HCT116 (cell line): ENCODE measurements at regions not wholly inside any gene's neighbourhood (a gene's known extent, or its start where the extent isn't known, plus 50 kb on each side); places are given as distances from the start of the nearest gene placed in this dataset.

Experiments used
- ATAC-seq: fragments of 200-7000 bp; cut with Tn5 transposase; 2 replicates; pipeline ENCODE4 v1.9.1; 2020; ENCODE audit warnings: mild to moderate bottlenecking, moderate library complexity
- BruUV-seq: library from RNA; stranded (reverse); fragments of 400-500 nt; replicated peaks from 2 replicates; lab custom pipeline; 2021; lab: Mats Ljungman, UMichigan
- CTCF ChIA-PET: fragments of 300-600 bp; sonication (Branson Sonifier 250); formaldehyde crosslinking; loops from one replicate; lab custom pipeline; 2021; ENCODE audit warnings: antibody characterized with exemption; lab: Charles Lee
- POLR2A ChIA-PET: fragments of 300-600, 350-600 bp; sonication (Branson Sonifier 250); formaldehyde crosslinking; loops from one replicate; lab custom pipeline; 2021; ENCODE audit warnings: antibody characterized with exemption; lab: Charles Lee
- RAD21 ChIA-PET, 2 experiments: fragments of 300-600 bp; sonication (Branson Sonifier 250); formaldehyde crosslinking; loops; one replicate each; lab custom pipeline; 2023; ENCODE audit warnings: low total read pairs in 2 of 2; ENCODE audit not compliant: uncharacterized antibody in 2 of 2, unreplicated experiment in 2 of 2, low non-redundant PET in 1 of 2; lab: Charles Lee
- DNase-seq: peaks from one replicate; pipeline ENCODE4 v3.0.0-alpha.2; 2010; ENCODE audit warnings: low read depth, low spot score
- H2AFZ ChIP-seq: fragments of 200-600 bp; shearing (Covaris generic), sonication (generic); 2 replicates; pipeline ENCODE4 v1.6.1; 2017; ENCODE audit warnings: low read depth, mixed run types, mixed read lengths, antibody characterized with exemption, low read length; ENCODE audit not compliant: poor library complexity, severe bottlenecking
- H3K27ac ChIP-seq: 2 replicates; pipeline ENCODE4 v1.5.1; 2012; ENCODE audit warnings: low read depth, low read length
- H3K27me3 ChIP-seq: fragments of 200-600 bp; sonication (generic); 2 replicates; pipeline ENCODE4 v1.6.1; 2016; ENCODE audit warnings: mixed run types, low read length, mixed read lengths; ENCODE audit not compliant: insufficient read depth
- H3K36me3 ChIP-seq, 2 experiments: fragments of 200-500 bp in 1 of 2; fragments of 200-600 bp in 1 of 2; sonication (Bioruptor generic) in 1 of 2; sonication (generic) in 1 of 2; 2 replicates each; pipeline versions ENCODE4 v1.5.1 to v1.6.1; 2014 to 2016; ENCODE audit warnings: low read length in 2 of 2, inconsistent platforms in 1 of 2, mixed read lengths in 1 of 2, mixed run types in 1 of 2; ENCODE audit not compliant: insufficient read depth in 2 of 2, control insufficient read depth in 1 of 2
- H3K4me1 ChIP-seq, 2 experiments: fragments of 200-600 bp in 1 of 2; sonication (generic) in 1 of 2; 2 replicates each; pipeline versions ENCODE4 v1.5.1 to v1.6.1; 2012 to 2017; ENCODE audit warnings: low read length in 2 of 2, inconsistent platforms in 1 of 2, mild to moderate bottlenecking in 1 of 2, mixed read lengths in 1 of 2, mixed run types in 1 of 2, moderate library complexity in 1 of 2; ENCODE audit not compliant: insufficient read depth in 2 of 2, control insufficient read depth in 1 of 2
- H3K4me2 ChIP-seq: fragments of 200-600 bp; sonication (generic); 2 replicates; pipeline ENCODE4 v1.6.1; 2017; ENCODE audit warnings: mixed run types, low read length, mixed read lengths
- H3K4me3 ChIP-seq, 2 experiments: fragments of 200-600 bp in 1 of 2; sonication (generic) in 1 of 2; replicated peaks in 1 of 2; 2 replicates each; pipeline ENCODE4 v1.5.1; 2011 to 2016; ENCODE audit warnings: low read length in 2 of 2, control low read depth in 1 of 2, low read depth in 1 of 2, mild to moderate bottlenecking in 1 of 2, mixed read lengths in 1 of 2, mixed run types in 1 of 2
- H3K79me2 ChIP-seq: fragments of 200-600 bp; sonication (generic); 2 replicates; pipeline ENCODE4 v1.6.1; 2017; ENCODE audit warnings: mild to moderate bottlenecking, mixed run types, low read length, moderate library complexity, mixed read lengths; ENCODE audit not compliant: insufficient read depth
- H3K9ac ChIP-seq: fragments of 200-600 bp; sonication (generic); 2 replicates; pipeline ENCODE4 v1.6.1; 2016; ENCODE audit warnings: low read length, mixed read lengths
- H3K9me2 ChIP-seq: fragments of 200-600 bp; sonication (generic), shearing (Covaris generic); 2 replicates; pipeline ENCODE4 v1.6.1; 2017; ENCODE audit warnings: mixed run types, mild to moderate bottlenecking, moderate library complexity; ENCODE audit not compliant: insufficient read depth
- H3K9me3 ChIP-seq, 2 experiments: fragments of 200-500 bp in 1 of 2; fragments of 200-600 bp in 1 of 2; sonication (Bioruptor generic) in 1 of 2; sonication (generic) in 1 of 2; 2 replicates each; pipeline ENCODE4 v1.6.1; 2014 to 2017; ENCODE audit warnings: low read length in 2 of 2, mixed read lengths in 2 of 2, inconsistent platforms in 1 of 2, low read depth in 1 of 2, mild to moderate bottlenecking in 1 of 2, mixed run types in 1 of 2, moderate library complexity in 1 of 2; ENCODE audit not compliant: control insufficient read depth in 1 of 2, insufficient read depth in 1 of 2
- H4K20me1 ChIP-seq: fragments of 200-600 bp; sonication (generic), shearing (Covaris generic); 2 replicates; pipeline ENCODE4 v1.6.1; 2017; ENCODE audit warnings: mixed run types, mild to moderate bottlenecking, moderate library complexity; ENCODE audit not compliant: insufficient read depth
- CEBPB ChIP-seq: IDR thresholded peaks from 2 replicates; pipeline ENCODE4 v1.6.1; 2012; ENCODE audit warnings: low read depth
- EGR1 ChIP-seq: IDR thresholded peaks from 2 replicates; pipeline ENCODE4 v1.6.1; 2012; ENCODE audit warnings: low read depth
- ELF1 ChIP-seq: IDR thresholded peaks from 2 replicates; pipeline ENCODE4 v1.6.1; 2012; ENCODE audit warnings: low read depth, borderline replicate concordance
- EZH2phosphoT487 ChIP-seq: fragments of 200-600 bp; IDR thresholded peaks from 2 replicates; pipeline ENCODE4 v1.6.1; 2018; ENCODE audit warnings: antibody characterized with exemption, borderline replicate concordance
- FOSL1 ChIP-seq: IDR thresholded peaks from 2 replicates; pipeline ENCODE4 v1.6.1; 2012; ENCODE audit warnings: low read depth
- JUND ChIP-seq: IDR thresholded peaks from 2 replicates; pipeline ENCODE4 v1.6.1; 2012
- POLR2A ChIP-seq: IDR thresholded peaks from 2 replicates; pipeline ENCODE4 v1.7.0; 2011; ENCODE audit warnings: borderline replicate concordance; ENCODE audit not compliant: insufficient read depth, insufficient read length; ENCODE audit errors: extremely low read depth
- POLR2AphosphoS5 ChIP-seq: IDR thresholded peaks from 2 replicates; pipeline ENCODE4 v1.6.1; 2011; ENCODE audit warnings: mild to moderate bottlenecking, low read depth, low read length, moderate library complexity
- SIN3A ChIP-seq: IDR thresholded peaks from 2 replicates; pipeline ENCODE4 v1.6.1; 2012; ENCODE audit warnings: low read depth
- TCF7L2 ChIP-seq: IDR thresholded peaks from 2 replicates; pipeline ENCODE4 v1.7.0; 2011; ENCODE audit warnings: borderline replicate concordance, inconsistent platforms; ENCODE audit not compliant: insufficient read depth, insufficient read length; ENCODE audit errors: extremely low read depth
- ZNF274 ChIP-seq: fragments of 200-500 bp; sonication (Bioruptor generic); IDR thresholded peaks from 2 replicates; pipeline ENCODE4 v1.6.1; 2014; ENCODE audit warnings: mild to moderate bottlenecking, low read depth, low read length, inconsistent platforms
- intact Hi-C: fragments of 100-400 bp; cut with micrococcal nuclease; formaldehyde crosslinking; loops from 2 replicates; pipeline ENCODE4 v1.10.0; 2022
- TF ChIP-seq, protein P1 (sequence below): IDR thresholded peaks from 2 replicates; pipeline ENCODE4 v1.6.1; 2012
- TF ChIP-seq, protein P2 (sequence below), 3 experiments: fragments of 200-600 bp in 1 of 3; sonication (generic) in 1 of 3; IDR thresholded peaks in 2 of 3; conservative IDR thresholded peaks in 1 of 3; 2 replicates each; pipeline ENCODE4 v1.5.1; 2012 to 2017; ENCODE audit warnings: low read depth in 2 of 3, low read length in 2 of 3, antibody characterized with exemption in 1 of 3, borderline replicate concordance in 1 of 3, control low read depth in 1 of 3, mild to moderate bottlenecking in 1 of 3, mixed read lengths in 1 of 3, mixed run types in 1 of 3, moderate library complexity in 1 of 3; ENCODE audit not compliant: insufficient read depth in 1 of 3
- TF ChIP-seq, protein P3 (sequence below): IDR thresholded peaks from 2 replicates; pipeline ENCODE4 v1.6.1; 2012; ENCODE audit warnings: low read depth

DNA sequence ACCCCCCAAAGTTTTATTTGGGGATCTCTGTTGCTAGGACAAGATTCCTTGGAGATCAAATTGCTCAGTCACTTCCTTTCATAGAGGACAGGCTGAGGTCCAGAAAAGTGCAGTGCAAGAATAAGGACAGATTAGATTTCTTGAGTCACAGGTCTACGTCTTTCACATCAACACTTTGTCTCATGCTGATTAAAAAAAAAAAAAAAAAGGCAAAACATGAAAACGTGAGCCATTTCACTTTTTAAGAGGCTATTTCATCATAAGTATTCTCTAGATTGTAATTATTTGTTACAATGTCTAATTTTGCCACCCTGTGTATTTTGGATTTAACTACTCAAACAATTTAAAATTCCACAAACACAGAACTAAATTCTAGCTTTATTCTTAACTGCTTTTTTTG is 647.0 kb downstream of the TRAM1L1 start:
- Histone ChIP-seq H3K4me2 (no peak overlapping the region), H3K27me3 (no peaks in the 10 kb centered on the region), H3K4me3 (no peak overlapping the region), H3K27ac (no peak overlapping the region), H3K9me2 (no peaks in the 10 kb centered on the region), H3K9me3 (no peaks in the 10 kb centered on the region), H2AFZ (no peak overlapping the region), H3K9ac (no peak overlapping the region), H3K36me3 (no peaks in the 10 kb centered on the region), H3K4me1 (no peaks in the 10 kb centered on the region), H4K20me1 (no peaks in the 10 kb centered on the region), H3K79me2 (no peaks in the 10 kb centered on the region)
- CTCF ChIA-PET, result no interaction called here
- RAD21 ChIA-PET, result no interaction called here
- intact Hi-C loops, result no loop called here
- no TSS peak for BruUV-seq
- no peak for DNase-seq
- no peak for ATAC-seq
- POLR2A ChIA-PET, result no interaction called here
- no peak for TF ChIP-seq JUND
- no peak for TF ChIP-seq POLR2A
- no peak for TF ChIP-seq ELF1

DNA sequence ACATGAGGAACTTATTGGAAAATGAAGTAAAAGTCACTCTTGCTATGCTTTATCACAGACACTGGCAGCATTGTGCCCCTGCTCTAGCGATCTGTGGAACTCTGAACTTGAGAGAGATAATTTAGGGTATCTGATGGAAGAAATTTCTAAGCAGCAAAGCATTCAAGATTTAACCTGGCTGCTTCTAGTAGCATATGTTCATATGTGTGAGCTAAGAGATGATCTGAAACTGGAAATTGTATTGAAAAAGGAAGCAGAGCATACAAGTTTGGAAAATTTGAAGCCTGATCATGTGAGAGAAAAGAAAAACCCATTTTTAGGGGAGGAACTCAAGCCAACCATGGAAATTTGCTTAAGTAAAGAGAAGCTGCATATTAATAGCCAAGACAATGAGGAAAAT is 657.7 kb downstream of the TRAM1L1 start:
- CTCF ChIA-PET, result no interaction called here
- no peak overlapping the region for H3K4me2 ChIP-seq
- no peaks in the 10 kb centered on the region for H3K79me2 ChIP-seq
- no peaks in the 10 kb centered on the region for H3K9me3 ChIP-seq
- POLR2A ChIA-PET, result no interaction called here
- H3K9ac ChIP-seq, result no peak overlapping the region
- H3K4me3 ChIP-seq, result no peak overlapping the region
- intact Hi-C loops, result no loop called here
- BruUV-seq, result no TSS peak
- DNase-seq, result no peak
- no peaks in the 10 kb centered on the region for H3K36me3 ChIP-seq
- no peaks in the 10 kb centered on the region for H4K20me1 ChIP-seq
- no peaks in the 10 kb centered on the region for H3K9me2 ChIP-seq
- H3K4me1 ChIP-seq, result no peaks in the 10 kb centered on the region
- no peak overlapping the region for H3K27ac ChIP-seq
- H3K27me3 ChIP-seq, result no peaks in the 10 kb centered on the region
- RAD21 ChIA-PET, result no interaction called here
- no peak overlapping the region for H2AFZ ChIP-seq
- ATAC-seq, result no peak
- TF ChIP-seq, protein P1, sequence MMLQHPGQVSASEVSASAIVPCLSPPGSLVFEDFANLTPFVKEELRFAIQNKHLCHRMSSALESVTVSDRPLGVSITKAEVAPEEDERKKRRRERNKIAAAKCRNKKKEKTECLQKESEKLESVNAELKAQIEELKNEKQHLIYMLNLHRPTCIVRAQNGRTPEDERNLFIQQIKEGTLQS, result no peak
- TF ChIP-seq POLR2A, result no peak
- TF ChIP-seq POLR2AphosphoS5, result no peak
- no peak for TF ChIP-seq CEBPB
- no peak for TF ChIP-seq ELF1
- no peak for TF ChIP-seq ZNF274
- TF ChIP-seq EZH2phosphoT487, result no peak
- no peak for TF ChIP-seq EGR1
- TF ChIP-seq SIN3A, result no peak
- TF ChIP-seq TCF7L2, result no peak
- TF ChIP-seq, protein P2, sequence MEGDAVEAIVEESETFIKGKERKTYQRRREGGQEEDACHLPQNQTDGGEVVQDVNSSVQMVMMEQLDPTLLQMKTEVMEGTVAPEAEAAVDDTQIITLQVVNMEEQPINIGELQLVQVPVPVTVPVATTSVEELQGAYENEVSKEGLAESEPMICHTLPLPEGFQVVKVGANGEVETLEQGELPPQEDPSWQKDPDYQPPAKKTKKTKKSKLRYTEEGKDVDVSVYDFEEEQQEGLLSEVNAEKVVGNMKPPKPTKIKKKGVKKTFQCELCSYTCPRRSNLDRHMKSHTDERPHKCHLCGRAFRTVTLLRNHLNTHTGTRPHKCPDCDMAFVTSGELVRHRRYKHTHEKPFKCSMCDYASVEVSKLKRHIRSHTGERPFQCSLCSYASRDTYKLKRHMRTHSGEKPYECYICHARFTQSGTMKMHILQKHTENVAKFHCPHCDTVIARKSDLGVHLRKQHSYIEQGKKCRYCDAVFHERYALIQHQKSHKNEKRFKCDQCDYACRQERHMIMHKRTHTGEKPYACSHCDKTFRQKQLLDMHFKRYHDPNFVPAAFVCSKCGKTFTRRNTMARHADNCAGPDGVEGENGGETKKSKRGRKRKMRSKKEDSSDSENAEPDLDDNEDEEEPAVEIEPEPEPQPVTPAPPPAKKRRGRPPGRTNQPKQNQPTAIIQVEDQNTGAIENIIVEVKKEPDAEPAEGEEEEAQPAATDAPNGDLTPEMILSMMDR (IDR thresholded peaks at IDR 0.05 in 2 of 3, conservative IDR thresholded peaks at IDR 0.05 in 1 of 3; ENCODE audit: borderline replicate concordance in 1 of 3, insufficient read depth in 1 of 3, low read depth in 2 of 3, low read length in 2 of 3), result no peak
- TF ChIP-seq FOSL1, result no peak
- TF ChIP-seq, protein P3, sequence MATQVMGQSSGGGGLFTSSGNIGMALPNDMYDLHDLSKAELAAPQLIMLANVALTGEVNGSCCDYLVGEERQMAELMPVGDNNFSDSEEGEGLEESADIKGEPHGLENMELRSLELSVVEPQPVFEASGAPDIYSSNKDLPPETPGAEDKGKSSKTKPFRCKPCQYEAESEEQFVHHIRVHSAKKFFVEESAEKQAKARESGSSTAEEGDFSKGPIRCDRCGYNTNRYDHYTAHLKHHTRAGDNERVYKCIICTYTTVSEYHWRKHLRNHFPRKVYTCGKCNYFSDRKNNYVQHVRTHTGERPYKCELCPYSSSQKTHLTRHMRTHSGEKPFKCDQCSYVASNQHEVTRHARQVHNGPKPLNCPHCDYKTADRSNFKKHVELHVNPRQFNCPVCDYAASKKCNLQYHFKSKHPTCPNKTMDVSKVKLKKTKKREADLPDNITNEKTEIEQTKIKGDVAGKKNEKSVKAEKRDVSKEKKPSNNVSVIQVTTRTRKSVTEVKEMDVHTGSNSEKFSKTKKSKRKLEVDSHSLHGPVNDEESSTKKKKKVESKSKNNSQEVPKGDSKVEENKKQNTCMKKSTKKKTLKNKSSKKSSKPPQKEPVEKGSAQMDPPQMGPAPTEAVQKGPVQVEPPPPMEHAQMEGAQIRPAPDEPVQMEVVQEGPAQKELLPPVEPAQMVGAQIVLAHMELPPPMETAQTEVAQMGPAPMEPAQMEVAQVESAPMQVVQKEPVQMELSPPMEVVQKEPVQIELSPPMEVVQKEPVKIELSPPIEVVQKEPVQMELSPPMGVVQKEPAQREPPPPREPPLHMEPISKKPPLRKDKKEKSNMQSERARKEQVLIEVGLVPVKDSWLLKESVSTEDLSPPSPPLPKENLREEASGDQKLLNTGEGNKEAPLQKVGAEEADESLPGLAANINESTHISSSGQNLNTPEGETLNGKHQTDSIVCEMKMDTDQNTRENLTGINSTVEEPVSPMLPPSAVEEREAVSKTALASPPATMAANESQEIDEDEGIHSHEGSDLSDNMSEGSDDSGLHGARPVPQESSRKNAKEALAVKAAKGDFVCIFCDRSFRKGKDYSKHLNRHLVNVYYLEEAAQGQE, result no peak
